ENCODE measurements at regions not wholly inside any gene's neighbourhood (a gene's known extent, or its start where the extent isn't known, plus 50 kb on each side); places are given as distances from the start of the nearest gene placed in this dataset.

- no peak for DNase-seq
- Histone ChIP-seq H3K36me3 (ENCODE audit: control insufficient read depth in 4 of 4, insufficient read depth in 4 of 4, low read length in 4 of 4) (no peaks in the 10 kb centered on the region), H3K9ac (ENCODE audit: insufficient read depth in 1 of 2, low read length in 2 of 2) (no peak overlapping the region), H3K4me1 (ENCODE audit: control insufficient read depth in 5 of 5, insufficient read depth in 5 of 5, low read length in 5 of 5) (no peaks in the 10 kb centered on the region), H3K9me3 (ENCODE audit: control insufficient read depth in 4 of 4, insufficient read depth in 3 of 4, low read length in 3 of 4) (no peaks in the 10 kb centered on the region), H3K27ac (ENCODE audit: low read depth in 1 of 2, low read length in 1 of 2) (no peak overlapping the region), H3K4me3 (no peak overlapping the region), H3K27me3 (ENCODE audit: control insufficient read depth in 3 of 3, insufficient read depth in 3 of 3, low read length in 2 of 3) (no peaks in the 10 kb centered on the region)
- TF ChIP-seq CTCF (IDR thresholded peaks at IDR 0.05; ENCODE audit: control extremely low read depth, extremely low read depth) = no peak
- no peak for ATAC-seq (ENCODE audit: insufficient read depth, low FRiP score)
- 85 to 89% methylated on average over 2 of the region's 2 CpGs for WGBS, 2 donors
Measured at GRCh38 chr1:184315254-184315653, 71.6 kb upstream of the C1orf21 start.

GRCh38 chr1:184319879-184320278 lies 67.0 kb upstream of the C1orf21 start:
- WGBS, 2 donors = 81 to 89% methylated on average over 3 of the region's 3 CpGs
- Histone ChIP-seq H3K27me3 (ENCODE audit: control insufficient read depth in 3 of 3, insufficient read depth in 3 of 3, low read length in 2 of 3) (no peaks in the 10 kb centered on the region), H3K9me3 (ENCODE audit: control insufficient read depth in 4 of 4, insufficient read depth in 3 of 4, low read length in 3 of 4) (no peaks in the 10 kb centered on the region)

GRCh38 chr1:184322253-184322652 lies 64.6 kb upstream of the C1orf21 start:
- H3K36me3 ChIP-seq (ENCODE audit: control insufficient read depth in 4 of 4, insufficient read depth in 4 of 4, low read length in 4 of 4) = no peaks in the 10 kb centered on the region
- DNase-seq (no peak), ATAC-seq (ENCODE audit: insufficient read depth, low FRiP score) (no peak)
- no peaks in the 10 kb centered on the region for H3K9me3 ChIP-seq (ENCODE audit: control insufficient read depth in 4 of 4, insufficient read depth in 3 of 4, low read length in 3 of 4)
- 84 to 93% methylated on average over 6 of the region's 6 CpGs for WGBS, 2 donors
- TF ChIP-seq CTCF (IDR thresholded peaks at IDR 0.05; ENCODE audit: control extremely low read depth, extremely low read depth) = no peak
- no peak overlapping the region for H3K27ac ChIP-seq (ENCODE audit: low read depth in 1 of 2, low read length in 1 of 2)
- H3K9ac ChIP-seq (ENCODE audit: insufficient read depth in 1 of 2, low read length in 2 of 2) = no peak overlapping the region
- H3K27me3 ChIP-seq (ENCODE audit: control insufficient read depth in 3 of 3, insufficient read depth in 3 of 3, low read length in 2 of 3) = no peaks in the 10 kb centered on the region
- H3K4me1 ChIP-seq (ENCODE audit: control insufficient read depth in 5 of 5, insufficient read depth in 5 of 5, low read length in 5 of 5) = no peaks in the 10 kb centered on the region
- H3K4me3 ChIP-seq = no peak overlapping the region

More at GRCh38 chr1:184319879-184320278, 67.0 kb upstream of the C1orf21 start:
- no peak overlapping the region for H3K4me3 ChIP-seq
- H3K27ac ChIP-seq (ENCODE audit: low read depth in 1 of 2, low read length in 1 of 2) = no peak overlapping the region
- DNase-seq = no peak
- no peaks in the 10 kb centered on the region for H3K36me3 ChIP-seq (ENCODE audit: control insufficient read depth in 4 of 4, insufficient read depth in 4 of 4, low read length in 4 of 4)
- H3K4me1 ChIP-seq (ENCODE audit: control insufficient read depth in 5 of 5, insufficient read depth in 5 of 5, low read length in 5 of 5) = no peaks in the 10 kb centered on the region
- TF ChIP-seq CTCF (IDR thresholded peaks at IDR 0.05; ENCODE audit: control extremely low read depth, extremely low read depth) = no peak
- ATAC-seq (ENCODE audit: insufficient read depth, low FRiP score) = no peak
- no peak overlapping the region for H3K9ac ChIP-seq (ENCODE audit: insufficient read depth in 1 of 2, low read length in 2 of 2)

GRCh38 chr1:184324972-184325371 lies 61.9 kb upstream of the C1orf21 start:
- no peak for TF ChIP-seq CTCF (IDR thresholded peaks at IDR 0.05; ENCODE audit: control extremely low read depth, extremely low read depth)
- WGBS, 2 donors = 71 to 73% methylated on average over 3 of the region's 3 CpGs
- Histone ChIP-seq H3K36me3 (ENCODE audit: control insufficient read depth in 4 of 4, insufficient read depth in 4 of 4, low read length in 4 of 4) (no peaks in the 10 kb centered on the region), H3K27me3 (ENCODE audit: control insufficient read depth in 3 of 3, insufficient read depth in 3 of 3, low read length in 2 of 3) (no peaks in the 10 kb centered on the region), H3K9me3 (ENCODE audit: control insufficient read depth in 4 of 4, insufficient read depth in 3 of 4, low read length in 3 of 4) (no peaks in the 10 kb centered on the region), H3K27ac (ENCODE audit: low read depth in 1 of 2, low read length in 1 of 2) (no peak overlapping the region), H3K9ac (ENCODE audit: insufficient read depth in 1 of 2, low read length in 2 of 2) (no peak overlapping the region), H3K4me3 (no peak overlapping the region), H3K4me1 (ENCODE audit: control insufficient read depth in 5 of 5, insufficient read depth in 5 of 5, low read length in 5 of 5) (peaks cover 0 to under 1% (median 0%) of the 10 kb centered on the region in 5 donors)
- no peak for ATAC-seq (ENCODE audit: insufficient read depth, low FRiP score)
- no peak for DNase-seq
